ENCODE measurements at regions not wholly inside any gene's neighbourhood (a gene's known extent, or its start where the extent isn't known, plus 50 kb on each side); places are given as distances from the start of the nearest gene placed in this dataset.

DNA sequence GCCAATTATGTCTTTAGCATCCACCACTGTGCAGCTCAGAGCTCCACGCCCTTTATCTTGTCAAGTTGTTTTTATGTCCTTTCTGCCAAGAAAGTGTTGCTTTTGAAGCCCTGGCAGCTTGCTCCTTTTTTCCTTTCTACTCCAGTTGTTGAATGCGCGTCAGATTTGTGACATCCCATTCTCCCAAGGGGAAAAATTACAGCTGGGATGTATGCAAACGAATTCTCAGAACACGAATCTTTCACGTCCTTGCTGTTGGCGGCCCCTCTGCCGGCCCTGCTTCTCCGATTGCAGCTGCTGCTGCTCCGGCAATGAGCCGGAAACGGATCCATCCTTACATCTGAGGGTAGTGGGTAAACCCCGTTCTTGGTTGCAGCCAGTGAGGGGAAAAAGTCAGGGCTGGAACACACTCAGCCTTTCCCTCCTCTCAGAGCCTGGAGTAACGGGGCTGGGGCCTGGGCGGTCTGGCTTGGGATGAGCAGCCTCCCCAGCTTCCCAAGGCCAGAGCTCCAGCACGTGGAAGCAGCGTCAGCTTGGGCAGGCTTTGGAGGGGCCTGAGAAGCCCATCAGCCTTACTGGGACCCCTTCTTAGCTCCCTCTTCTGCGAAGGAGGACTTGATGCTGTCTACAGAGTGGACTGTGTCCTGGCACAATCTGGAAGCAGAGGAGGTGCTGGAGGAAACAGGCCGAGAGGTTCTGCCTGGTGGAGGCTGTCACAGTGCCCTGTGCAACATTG is 79.0 kb upstream of the CHST15 start:
- Mint-ChIP-seq H3K27ac (no peak overlapping the region), H3K27me3 (ENCODE audit: insufficient read depth) (no peaks in the 10 kb centered on the region), H3K4me1 (no peaks in the 10 kb centered on the region), H3K9me3 (no peaks in the 10 kb centered on the region), H3K36me3 (ENCODE audit: low read depth) (no peaks in the 10 kb centered on the region), H3K4me3 (no peak overlapping the region)
- DNase-seq: no peak
- no peak overlapping the region for H3K4me3 ChIP-seq (ENCODE audit: low read length)
- H3K9me3 ChIP-seq (ENCODE audit: control insufficient read depth, low read length): no peaks in the 10 kb centered on the region
- H3K27ac ChIP-seq (ENCODE audit: low read depth, low read length): no peak overlapping the region
- H3K9ac ChIP-seq (ENCODE audit: extremely low read depth, low read length, poor library complexity, severe bottlenecking): no peak overlapping the region
- H3K36me3 ChIP-seq (ENCODE audit: control insufficient read depth, insufficient read depth, low read length): no peaks in the 10 kb centered on the region
- H3K4me1 ChIP-seq (ENCODE audit: control insufficient read depth, insufficient read depth, low read length): no peaks in the 10 kb centered on the region
- TF ChIP-seq, protein P1, sequence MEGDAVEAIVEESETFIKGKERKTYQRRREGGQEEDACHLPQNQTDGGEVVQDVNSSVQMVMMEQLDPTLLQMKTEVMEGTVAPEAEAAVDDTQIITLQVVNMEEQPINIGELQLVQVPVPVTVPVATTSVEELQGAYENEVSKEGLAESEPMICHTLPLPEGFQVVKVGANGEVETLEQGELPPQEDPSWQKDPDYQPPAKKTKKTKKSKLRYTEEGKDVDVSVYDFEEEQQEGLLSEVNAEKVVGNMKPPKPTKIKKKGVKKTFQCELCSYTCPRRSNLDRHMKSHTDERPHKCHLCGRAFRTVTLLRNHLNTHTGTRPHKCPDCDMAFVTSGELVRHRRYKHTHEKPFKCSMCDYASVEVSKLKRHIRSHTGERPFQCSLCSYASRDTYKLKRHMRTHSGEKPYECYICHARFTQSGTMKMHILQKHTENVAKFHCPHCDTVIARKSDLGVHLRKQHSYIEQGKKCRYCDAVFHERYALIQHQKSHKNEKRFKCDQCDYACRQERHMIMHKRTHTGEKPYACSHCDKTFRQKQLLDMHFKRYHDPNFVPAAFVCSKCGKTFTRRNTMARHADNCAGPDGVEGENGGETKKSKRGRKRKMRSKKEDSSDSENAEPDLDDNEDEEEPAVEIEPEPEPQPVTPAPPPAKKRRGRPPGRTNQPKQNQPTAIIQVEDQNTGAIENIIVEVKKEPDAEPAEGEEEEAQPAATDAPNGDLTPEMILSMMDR (conservative IDR thresholded peaks at IDR 0.05): no peak
- no peaks in the 10 kb centered on the region for H3K27me3 ChIP-seq (ENCODE audit: control insufficient read depth, insufficient read depth, low read length, poor library complexity, severe bottlenecking)
- WGBS, 2 experiments (ENCODE audit: insufficient coverage in 1 of 2, insufficient read length in 1 of 2): 85 to 91% methylated on average over 12 to 19 of the region's 19 CpGs

DNA sequence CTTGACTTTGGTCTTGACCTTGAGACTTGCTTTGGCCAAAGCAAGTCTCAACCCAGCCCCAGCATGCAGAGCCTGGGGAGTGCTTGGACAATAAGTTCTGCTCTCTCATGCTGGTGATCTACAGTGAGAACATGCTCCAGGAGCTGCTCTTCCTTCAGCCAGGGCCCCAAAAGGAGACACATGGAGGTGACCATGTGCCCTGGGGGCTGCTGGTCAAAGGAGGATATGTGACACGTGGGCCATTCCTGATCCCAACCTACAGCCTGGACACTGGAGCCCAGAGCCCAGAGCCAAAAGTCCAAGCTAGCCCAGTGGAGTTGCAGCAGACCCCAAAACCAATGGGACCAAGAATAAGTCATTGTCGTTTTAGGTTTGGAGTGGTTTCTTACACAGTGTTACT is 78.2 kb upstream of the CHST15 start:
- Mint-ChIP-seq H3K27ac (no peak overlapping the region), H3K4me1 (no peaks in the 10 kb centered on the region), H3K36me3 (ENCODE audit: low read depth) (no peaks in the 10 kb centered on the region), H3K27me3 (ENCODE audit: insufficient read depth) (no peaks in the 10 kb centered on the region), H3K4me3 (no peak overlapping the region), H3K9me3 (no peaks in the 10 kb centered on the region)
- DNase-seq: no peak
- Histone ChIP-seq H3K9ac (ENCODE audit: extremely low read depth, low read length, poor library complexity, severe bottlenecking) (no peak overlapping the region), H3K9me3 (ENCODE audit: control insufficient read depth, low read length) (no peaks in the 10 kb centered on the region), H3K27me3 (ENCODE audit: control insufficient read depth, insufficient read depth, low read length, poor library complexity, severe bottlenecking) (no peaks in the 10 kb centered on the region), H3K36me3 (ENCODE audit: control insufficient read depth, insufficient read depth, low read length) (no peaks in the 10 kb centered on the region), H3K27ac (ENCODE audit: low read depth, low read length) (no peak overlapping the region), H3K4me3 (ENCODE audit: low read length) (no peak overlapping the region), H3K4me1 (ENCODE audit: control insufficient read depth, insufficient read depth, low read length) (no peaks in the 10 kb centered on the region)
- TF ChIP-seq, protein P1 (conservative IDR thresholded peaks at IDR 0.05): no peak
- WGBS, 2 experiments (ENCODE audit: insufficient coverage in 1 of 2, insufficient read length in 1 of 2): 94 to 100% methylated on average over 2 of the region's 2 CpGs

DNA sequence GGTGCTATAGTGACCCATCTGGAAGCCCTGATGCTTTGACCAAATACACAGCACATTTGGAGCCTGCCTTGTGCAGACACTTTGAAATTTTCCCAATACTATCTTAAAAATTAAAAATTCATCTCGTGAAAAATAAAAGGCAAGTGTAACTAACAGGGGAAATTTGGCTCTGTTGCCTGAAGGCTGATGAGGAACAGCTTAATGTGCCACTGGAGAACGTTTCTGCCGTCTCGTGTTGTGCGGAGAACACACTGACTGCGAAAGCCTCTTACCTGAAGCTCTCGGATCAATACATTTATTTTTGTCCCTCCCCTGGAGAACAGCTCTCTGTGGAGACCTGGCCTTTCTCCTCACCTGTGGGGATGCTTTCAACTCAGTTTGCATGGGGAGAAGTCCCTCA is 77.2 kb upstream of the CHST15 start:
- Mint-ChIP-seq H3K4me3 (no peak overlapping the region), H3K9me3 (no peaks in the 10 kb centered on the region), H3K27ac (no peak overlapping the region), H3K27me3 (ENCODE audit: insufficient read depth) (no peaks in the 10 kb centered on the region), H3K4me1 (no peaks in the 10 kb centered on the region), H3K36me3 (ENCODE audit: low read depth) (no peaks in the 10 kb centered on the region)
- no peak overlapping the region for H3K27ac ChIP-seq (ENCODE audit: low read depth, low read length)
- no peak for DNase-seq
- H3K9ac ChIP-seq (ENCODE audit: extremely low read depth, low read length, poor library complexity, severe bottlenecking): no peak overlapping the region
- WGBS, 2 experiments (ENCODE audit: insufficient coverage in 1 of 2, insufficient read length in 1 of 2): 92 to 100% methylated on average over 1 to 7 of the region's 7 CpGs
- H3K27me3 ChIP-seq (ENCODE audit: control insufficient read depth, insufficient read depth, low read length, poor library complexity, severe bottlenecking): no peaks in the 10 kb centered on the region
- H3K4me3 ChIP-seq (ENCODE audit: low read length): no peak overlapping the region
- no peaks in the 10 kb centered on the region for H3K36me3 ChIP-seq (ENCODE audit: control insufficient read depth, insufficient read depth, low read length)
- H3K4me1 ChIP-seq (ENCODE audit: control insufficient read depth, insufficient read depth, low read length): no peaks in the 10 kb centered on the region
- no peaks in the 10 kb centered on the region for H3K9me3 ChIP-seq (ENCODE audit: control insufficient read depth, low read length)
- TF ChIP-seq, protein P1 (conservative IDR thresholded peaks at IDR 0.05): no peak
